Ishikawa (cell line): ENCODE measurements at regions not wholly inside any gene's neighbourhood (a gene's known extent, or its start where the extent isn't known, plus 50 kb on each side); places are given as distances from the start of the nearest gene placed in this dataset.

Source experiments
- CEBPB ChIP-seq: IDR thresholded peaks from 2 replicates; pipeline ENCODE4 v1.6.1; 2012
- CREB1 ChIP-seq: IDR thresholded peaks from 2 replicates; pipeline ENCODE4 v1.6.1; 2012; ENCODE audit warnings: low read depth
- EGR1 ChIP-seq: IDR thresholded peaks from 2 replicates; pipeline ENCODE4 v1.6.1; 2012
- EP300 ChIP-seq: IDR thresholded peaks from 2 replicates; pipeline ENCODE4 v1.6.1; 2012; ENCODE audit warnings: borderline replicate concordance
- FOXM1 ChIP-seq: IDR thresholded peaks from 2 replicates; pipeline ENCODE4 v1.6.1; 2012; ENCODE audit warnings: low read depth, borderline replicate concordance
- NFIC ChIP-seq: IDR thresholded peaks from 2 replicates; pipeline ENCODE4 v1.6.1; 2012
- RAD21 ChIP-seq: IDR thresholded peaks from 2 replicates; pipeline ENCODE4 v1.6.1; 2012; ENCODE audit warnings: low read depth
- TAF1 ChIP-seq: IDR thresholded peaks from 2 replicates; pipeline ENCODE4 v1.6.1; 2012; ENCODE audit warnings: low read depth, mild to moderate bottlenecking
- TCF12 ChIP-seq: IDR thresholded peaks from 2 replicates; pipeline ENCODE4 v1.6.1; 2012; ENCODE audit warnings: low read depth
- TEAD4 ChIP-seq: IDR thresholded peaks from 2 replicates; pipeline ENCODE4 v1.6.1; 2012
- YY1 ChIP-seq: IDR thresholded peaks from 2 replicates; pipeline ENCODE4 v1.6.1; 2012; ENCODE audit warnings: low read depth
- ZBTB7A ChIP-seq: IDR thresholded peaks from 2 replicates; pipeline ENCODE4 v1.6.1; 2012; ENCODE audit warnings: low read depth
- TF ChIP-seq, protein P1 (sequence below): IDR thresholded peaks from 2 replicates; pipeline ENCODE4 v1.6.1; 2012
- TF ChIP-seq, protein P2 (sequence below): IDR thresholded peaks from 2 replicates; pipeline ENCODE4 v1.6.1; 2012; ENCODE audit warnings: low read depth, mild to moderate bottlenecking
- TF ChIP-seq, protein P3 (sequence below): IDR thresholded peaks from 2 replicates; pipeline ENCODE4 v1.6.1; 2012

DNA sequence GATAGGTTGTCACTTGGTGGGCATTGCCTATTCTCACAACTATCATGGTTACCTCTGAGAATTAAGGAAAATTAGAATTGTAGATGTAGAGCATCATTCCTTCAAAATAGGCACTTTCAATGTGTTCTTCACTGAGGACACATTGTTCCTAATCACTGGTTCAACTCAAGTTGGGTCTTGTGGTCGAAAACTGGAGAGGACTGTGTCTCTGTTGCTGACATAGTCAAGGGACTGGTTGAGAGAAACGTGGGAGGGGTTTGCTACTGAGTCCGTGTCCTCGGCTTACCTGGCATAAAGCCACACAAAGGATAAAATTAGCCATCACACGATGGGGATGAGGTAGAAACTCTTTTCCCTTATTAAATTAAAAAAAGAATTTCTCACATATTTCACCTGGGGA lies 205.9 kb upstream of the CD180 start:
- TF ChIP-seq TAF1, result no peak
- no peak for TF ChIP-seq EGR1
- TF ChIP-seq, protein P1, sequence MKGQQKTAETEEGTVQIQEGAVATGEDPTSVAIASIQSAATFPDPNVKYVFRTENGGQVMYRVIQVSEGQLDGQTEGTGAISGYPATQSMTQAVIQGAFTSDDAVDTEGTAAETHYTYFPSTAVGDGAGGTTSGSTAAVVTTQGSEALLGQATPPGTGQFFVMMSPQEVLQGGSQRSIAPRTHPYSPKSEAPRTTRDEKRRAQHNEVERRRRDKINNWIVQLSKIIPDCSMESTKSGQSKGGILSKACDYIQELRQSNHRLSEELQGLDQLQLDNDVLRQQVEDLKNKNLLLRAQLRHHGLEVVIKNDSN, result no peak
- no peak for TF ChIP-seq TCF12
- no peak for TF ChIP-seq FOXM1
- TF ChIP-seq, protein P2, sequence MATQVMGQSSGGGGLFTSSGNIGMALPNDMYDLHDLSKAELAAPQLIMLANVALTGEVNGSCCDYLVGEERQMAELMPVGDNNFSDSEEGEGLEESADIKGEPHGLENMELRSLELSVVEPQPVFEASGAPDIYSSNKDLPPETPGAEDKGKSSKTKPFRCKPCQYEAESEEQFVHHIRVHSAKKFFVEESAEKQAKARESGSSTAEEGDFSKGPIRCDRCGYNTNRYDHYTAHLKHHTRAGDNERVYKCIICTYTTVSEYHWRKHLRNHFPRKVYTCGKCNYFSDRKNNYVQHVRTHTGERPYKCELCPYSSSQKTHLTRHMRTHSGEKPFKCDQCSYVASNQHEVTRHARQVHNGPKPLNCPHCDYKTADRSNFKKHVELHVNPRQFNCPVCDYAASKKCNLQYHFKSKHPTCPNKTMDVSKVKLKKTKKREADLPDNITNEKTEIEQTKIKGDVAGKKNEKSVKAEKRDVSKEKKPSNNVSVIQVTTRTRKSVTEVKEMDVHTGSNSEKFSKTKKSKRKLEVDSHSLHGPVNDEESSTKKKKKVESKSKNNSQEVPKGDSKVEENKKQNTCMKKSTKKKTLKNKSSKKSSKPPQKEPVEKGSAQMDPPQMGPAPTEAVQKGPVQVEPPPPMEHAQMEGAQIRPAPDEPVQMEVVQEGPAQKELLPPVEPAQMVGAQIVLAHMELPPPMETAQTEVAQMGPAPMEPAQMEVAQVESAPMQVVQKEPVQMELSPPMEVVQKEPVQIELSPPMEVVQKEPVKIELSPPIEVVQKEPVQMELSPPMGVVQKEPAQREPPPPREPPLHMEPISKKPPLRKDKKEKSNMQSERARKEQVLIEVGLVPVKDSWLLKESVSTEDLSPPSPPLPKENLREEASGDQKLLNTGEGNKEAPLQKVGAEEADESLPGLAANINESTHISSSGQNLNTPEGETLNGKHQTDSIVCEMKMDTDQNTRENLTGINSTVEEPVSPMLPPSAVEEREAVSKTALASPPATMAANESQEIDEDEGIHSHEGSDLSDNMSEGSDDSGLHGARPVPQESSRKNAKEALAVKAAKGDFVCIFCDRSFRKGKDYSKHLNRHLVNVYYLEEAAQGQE, result no peak
- TF ChIP-seq CREB1, result no peak
- TF ChIP-seq RAD21, result no peak
- no peak for TF ChIP-seq ZBTB7A
- no peak for TF ChIP-seq NFIC
- no peak for TF ChIP-seq EP300
- TF ChIP-seq, protein P3, sequence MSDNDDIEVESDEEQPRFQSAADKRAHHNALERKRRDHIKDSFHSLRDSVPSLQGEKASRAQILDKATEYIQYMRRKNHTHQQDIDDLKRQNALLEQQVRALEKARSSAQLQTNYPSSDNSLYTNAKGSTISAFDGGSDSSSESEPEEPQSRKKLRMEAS, result no peak
- no peak for TF ChIP-seq TEAD4
- TF ChIP-seq YY1, result no peak
- no peak for TF ChIP-seq CEBPB

- TF ChIP-seq YY1, result no peak
- TF ChIP-seq EP300, result no peak
- no peak for TF ChIP-seq FOXM1
- no peak for TF ChIP-seq ZBTB7A
- no peak for TF ChIP-seq NFIC
- no peak for TF ChIP-seq CREB1
- TF ChIP-seq, protein P1, result no peak
- TF ChIP-seq, protein P3, result no peak
- no peak for TF ChIP-seq TCF12
- TF ChIP-seq TAF1, result no peak
- no peak for TF ChIP-seq CEBPB
- TF ChIP-seq EGR1, result no peak
- TF ChIP-seq TEAD4, result no peak
- no peak for TF ChIP-seq RAD21
- TF ChIP-seq, protein P2, result no peak
Observed at GRCh38 chr5:67401172-67401571, 204.6 kb upstream of the CD180 start.

DNA sequence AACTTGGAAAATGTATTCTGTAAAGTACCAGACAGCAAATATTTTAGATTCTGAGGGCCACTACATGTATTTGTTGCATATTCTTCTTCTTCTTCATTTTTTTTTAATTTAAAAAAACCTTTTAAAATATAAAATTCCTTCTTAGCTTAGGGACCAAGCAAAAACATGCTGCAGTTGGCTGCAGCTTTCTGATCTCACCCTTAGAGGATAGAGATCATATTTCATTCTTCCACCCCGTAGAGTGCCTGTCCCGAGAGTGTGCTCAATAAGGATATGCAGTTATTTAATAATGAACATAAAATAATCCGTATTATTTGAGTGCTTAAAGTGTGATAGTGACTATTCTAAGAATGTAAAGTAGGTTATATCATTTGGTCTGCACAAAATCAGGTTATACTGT lies 204.2 kb upstream of the CD180 start:
- TF ChIP-seq, protein P1, result no peak
- TF ChIP-seq TAF1, result no peak
- no peak for TF ChIP-seq RAD21
- no peak for TF ChIP-seq EGR1
- TF ChIP-seq TEAD4, result no peak
- TF ChIP-seq CREB1, result no peak
- no peak for TF ChIP-seq CEBPB

DNA sequence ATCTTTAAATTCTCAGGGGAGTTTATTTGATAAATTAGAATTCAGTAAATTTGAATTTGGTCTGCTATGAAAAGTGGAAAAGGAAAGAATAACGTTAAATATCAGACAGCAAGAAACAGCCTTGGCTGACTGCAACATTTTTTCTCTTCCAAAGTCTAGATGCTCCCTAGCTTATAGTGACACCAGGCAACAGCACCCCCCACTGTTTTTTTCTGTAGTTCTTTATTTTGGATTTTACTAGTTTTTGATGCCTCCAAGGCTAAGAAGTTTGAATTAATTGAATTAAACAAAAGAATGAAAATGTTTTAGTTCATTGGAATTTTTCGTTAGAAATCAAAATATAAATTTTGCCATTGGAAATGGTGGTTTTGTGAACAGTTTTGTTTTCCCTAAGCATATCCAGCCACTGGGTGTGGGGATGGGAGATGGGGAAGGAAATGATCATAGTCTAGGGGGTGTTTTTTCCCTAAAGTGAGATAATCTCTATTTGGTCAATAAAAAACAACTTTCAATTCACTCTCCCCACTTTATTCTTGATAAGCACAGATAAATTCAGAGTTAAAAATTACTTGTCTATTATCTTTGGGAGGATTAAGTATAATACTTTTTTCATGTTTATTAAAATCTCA lies 199.3 kb upstream of the CD180 start:
- TF ChIP-seq EGR1 (no peak), CREB1 (no peak), EP300 (no peak), FOXM1 (no peak)

GRCh38 chr5:67393211-67393610 lies 196.6 kb upstream of the CD180 start:
- no peak for TF ChIP-seq FOXM1
- TF ChIP-seq TAF1, result no peak
- no peak for TF ChIP-seq YY1
- TF ChIP-seq NFIC, result no peak
- TF ChIP-seq EGR1, result no peak
- TF ChIP-seq EP300, result no peak
- TF ChIP-seq, protein P1, result no peak
- no peak for TF ChIP-seq CEBPB
- no peak for TF ChIP-seq TEAD4
- no peak for TF ChIP-seq TCF12
- TF ChIP-seq CREB1, result no peak
- no peak for TF ChIP-seq ZBTB7A
- TF ChIP-seq RAD21, result no peak
- TF ChIP-seq, protein P2, result no peak
- TF ChIP-seq, protein P3, result no peak
